MM.1S (cell line): ENCODE measurements at regions not wholly inside any gene's neighbourhood (a gene's known extent, or its start where the extent isn't known, plus 50 kb on each side); places are given as distances from the start of the nearest gene placed in this dataset.

Source experiments
- CTCF ChIP-seq: fragments of 300-600 bp; sonication (generic); IDR thresholded peaks from 2 replicates; pipeline ENCODE4 v1.5.1; 2016; ENCODE audit warnings: antibody characterized with exemption, low read length, mixed read lengths
- EZH2 ChIP-seq: fragments of 300-600 bp; sonication (generic); optimal IDR thresholded peaks from 2 replicates; pipeline ENCODE3; 2017; ENCODE audit warnings: low read depth, mild to moderate bottlenecking, antibody characterized with exemption, low read length, mixed read lengths
- EZH2phosphoT487 ChIP-seq: fragments of 300-600 bp; sonication (generic); IDR thresholded peaks from 2 replicates; pipeline ENCODE4 v1.6.1; 2018; ENCODE audit warnings: antibody characterized with exemption, low read length

- TF ChIP-seq CTCF = no peak
- TF ChIP-seq EZH2 = no peak
- TF ChIP-seq EZH2phosphoT487 = no peak
Measured at GRCh38 chr6:27188061-27188884, 59.2 kb upstream of the PRSS16 start.
